SK-N-SH (cell line): ENCODE measurements at regions not wholly inside any gene's neighbourhood (a gene's known extent, or its start where the extent isn't known, plus 50 kb on each side); places are given as distances from the start of the nearest gene placed in this dataset.

Experiments
- CTCF ChIA-PET: fragments of 300-600, 350-600 bp; formaldehyde crosslinking; extraction: SDS; loops from one replicate; lab custom pipeline; 2021; lab: Yijun Ruan, JAX
- POLR2A ChIA-PET: fragments of 350-600 bp; sonication (Branson Sonifier 250); formaldehyde crosslinking; extraction: SDS; loops from one replicate; lab custom pipeline; 2020; ENCODE audit warnings: antibody characterized with exemption, inconsistent platforms; lab: Yijun Ruan, JAX
- DNase-seq: peaks from one replicate; pipeline ENCODE4 v3.0.0; 2012
- H2AFZ ChIP-seq: fragments of 200-600 bp; sonication (generic); 2 replicates; pipeline ENCODE4 v1.8.1; 2016; ENCODE audit warnings: antibody characterized with exemption, mild to moderate bottlenecking, low read depth
- H3F3A ChIP-seq: fragments of 200-600 bp; sonication (generic); replicated peaks from 2 replicates; pipeline ENCODE3; 2016; ENCODE audit warnings: antibody characterized with exemption, mild to moderate bottlenecking; ENCODE audit not compliant: insufficient read depth
- H3K27ac ChIP-seq, 2 experiments: fragments of 200-500 bp in 1 of 2; fragments of 200-600 bp in 1 of 2; sonication (Bioruptor generic) in 1 of 2; sonication (generic), shearing (Covaris generic) in 1 of 2; 2 replicates each; pipeline versions ENCODE4 v1.5.1 to v1.6.1; 2014 to 2016; ENCODE audit warnings: low read depth in 2 of 2, inconsistent platforms in 1 of 2, low read length in 1 of 2, mild to moderate bottlenecking in 1 of 2, mixed read lengths in 1 of 2
- H3K27me3 ChIP-seq: fragments of 200-600 bp; sonication (generic), shearing (Covaris generic); 2 replicates; pipeline ENCODE4 v1.6.1; 2016; ENCODE audit warnings: mixed run types; ENCODE audit not compliant: insufficient read depth
- H3K36me3 ChIP-seq, 2 experiments: fragments of 200-500 bp in 1 of 2; fragments of 200-600 bp in 1 of 2; sonication (Bioruptor generic) in 1 of 2; sonication (generic) in 1 of 2; replicated peaks in 1 of 2; 2 replicates each; pipeline versions ENCODE3 to v1.5.1; 2014 to 2016; ENCODE audit warnings: low read length in 1 of 2, mild to moderate bottlenecking in 1 of 2; ENCODE audit not compliant: insufficient read depth in 2 of 2, control insufficient read depth in 1 of 2
- H3K4me1 ChIP-seq, 2 experiments: fragments of 200-500 bp in 1 of 2; fragments of 200-600 bp in 1 of 2; sonication (Bioruptor generic) in 1 of 2; sonication (generic), shearing (Covaris generic) in 1 of 2; 2 replicates each; pipeline versions ENCODE4 v1.5.1 to v1.6.1; 2014 to 2016; ENCODE audit warnings: low read depth in 1 of 2, low read length in 1 of 2, mixed run types in 1 of 2; ENCODE audit not compliant: insufficient read depth in 2 of 2, control insufficient read depth in 1 of 2
- H3K4me2 ChIP-seq: fragments of 200-600 bp; sonication (generic), shearing (Covaris generic); 2 replicates; pipeline ENCODE4 v1.6.1; 2017; ENCODE audit warnings: mixed run types
- H3K4me3 ChIP-seq, 2 experiments: fragments of 200-500 bp in 1 of 2; fragments of 200-600 bp in 1 of 2; sonication (Bioruptor generic) in 1 of 2; sonication (generic), shearing (Covaris generic) in 1 of 2; 2 replicates each; pipeline versions ENCODE4 v1.5.1 to v1.8.1; 2014 to 2016; ENCODE audit warnings: low read depth in 2 of 2, inconsistent platforms in 1 of 2, low read length in 1 of 2, mild to moderate bottlenecking in 1 of 2, mixed read lengths in 1 of 2, moderate library complexity in 1 of 2
- H3K79me2 ChIP-seq: fragments of 200-600 bp; sonication (generic); 2 replicates; pipeline ENCODE4 v1.8.1; 2017; ENCODE audit warnings: mild to moderate bottlenecking; ENCODE audit not compliant: insufficient read depth
- H3K9ac ChIP-seq: fragments of 200-600 bp; sonication (generic); 2 replicates; pipeline ENCODE4 v1.6.1; 2017; ENCODE audit warnings: mixed run types
- H3K9me2 ChIP-seq: fragments of 200-600 bp; sonication (generic); 2 replicates; pipeline ENCODE4 v1.6.1; 2017; ENCODE audit warnings: mixed run types
- H3K9me3 ChIP-seq: fragments of 200-600 bp; sonication (generic); 2 replicates; pipeline ENCODE4 v1.6.1; 2017; ENCODE audit warnings: mixed run types, mild to moderate bottlenecking, moderate library complexity
- H4K20me1 ChIP-seq: fragments of 200-600 bp; sonication (generic); 2 replicates; pipeline ENCODE4 v1.6.1; 2017; ENCODE audit warnings: mild to moderate bottlenecking, mixed run types; ENCODE audit not compliant: insufficient read depth
- CTCF ChIP-seq: fragments of 200-600 bp; sonication (generic); IDR thresholded peaks from 2 replicates; pipeline ENCODE4 v1.6.1; 2017; ENCODE audit warnings: antibody characterized with exemption, mild to moderate bottlenecking, moderate library complexity
- ELF1 ChIP-seq: IDR thresholded peaks from 2 replicates; pipeline ENCODE4 v1.4.0; 2012
- FOXJ3 ChIP-seq: sonication (generic); formaldehyde crosslinking; IDR thresholded peaks from 2 replicates; pipeline ENCODE4 v1.5.1; 2020; ENCODE audit warnings: mild to moderate bottlenecking, missing genetic modification reagents
- GABPA ChIP-seq: IDR thresholded peaks from 2 replicates; pipeline ENCODE4 v1.4.0; 2012; ENCODE audit warnings: low read depth, mild to moderate bottlenecking
- MEF2A ChIP-seq: IDR thresholded peaks from 2 replicates; pipeline ENCODE4 v1.4.0; 2012; ENCODE audit warnings: low read depth, borderline replicate concordance
- MXI1 ChIP-seq: IDR thresholded peaks from 2 replicates; pipeline ENCODE4 v1.6.1; 2012; ENCODE audit warnings: mild to moderate bottlenecking, low read depth, low read length, improper control_type of control experiment
- NFIC ChIP-seq: IDR thresholded peaks from 2 replicates; pipeline ENCODE4 v1.4.0; 2012; ENCODE audit warnings: borderline replicate concordance
- RFX5 ChIP-seq: IDR thresholded peaks from 2 replicates; pipeline ENCODE4 v1.6.1; 2012; ENCODE audit warnings: mild to moderate bottlenecking, improper control_type of control experiment, low read length
- RXRA ChIP-seq: IDR thresholded peaks from 2 replicates; pipeline ENCODE4 v1.4.0; 2012; ENCODE audit warnings: low read depth, mild to moderate bottlenecking, borderline replicate concordance
- SIN3A ChIP-seq: IDR thresholded peaks from 2 replicates; pipeline ENCODE4 v1.6.1; 2012; ENCODE audit warnings: low read depth, mild to moderate bottlenecking, low read length, moderate library complexity, borderline replicate concordance
- WGBS: methylation state at CpG from one replicate; pipeline ENCODE4 v1.1.6; 2017; ENCODE audit warnings: low lambda C conversion rate; 5-methylcytosine and 5-hydroxymethylcytosine counted together

DNA sequence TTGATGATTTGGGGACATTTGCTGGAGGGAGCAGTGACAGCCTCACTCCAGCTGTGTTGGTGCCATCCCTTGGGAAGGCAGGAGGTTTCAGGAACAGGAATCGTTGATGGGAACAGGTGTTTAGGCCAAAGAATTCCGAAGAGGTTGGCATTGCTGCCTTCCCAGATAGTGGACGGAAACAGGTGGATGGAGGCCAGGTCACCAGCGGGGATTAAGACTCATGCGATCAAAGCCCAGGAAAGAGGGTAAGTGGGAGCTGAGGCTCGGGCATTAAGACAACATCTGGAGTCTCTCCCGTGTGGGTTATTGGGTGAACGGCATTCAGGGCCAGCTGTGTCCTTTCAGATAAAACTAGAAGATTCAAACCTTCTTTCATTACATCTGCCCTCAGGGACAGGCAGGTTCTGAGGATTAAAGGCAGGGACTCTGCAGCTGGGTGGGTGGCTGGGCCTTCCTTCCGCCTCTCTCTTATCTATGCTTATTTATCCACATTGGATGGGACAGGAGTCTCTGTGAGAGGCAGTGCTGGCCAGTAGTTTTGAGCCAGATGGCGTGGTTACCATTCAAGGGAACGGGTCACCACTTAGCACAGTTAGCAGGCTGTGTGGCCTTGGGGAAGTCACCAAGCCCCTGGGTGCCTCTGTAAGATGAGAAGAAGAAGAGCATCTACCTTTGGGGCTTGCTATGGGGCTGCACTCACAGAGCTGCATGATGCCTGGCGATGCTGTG, 67.6 kb downstream of the INSIG1 start:
- Histone ChIP-seq H3K9me3 (no peaks in the 10 kb centered on the region), H3F3A (no peaks in the 10 kb centered on the region), H3K79me2 (no peaks in the 10 kb centered on the region), H3K4me1 (peaks cover 0 to 2% of the 10 kb centered on the region in 2 experiments; a peak in 1 of 4 replicates), H4K20me1 (no peaks in the 10 kb centered on the region), H3K9me2 (no peaks in the 10 kb centered on the region), H3K4me3 (no peak overlapping the region), H3K27me3 (peaks cover 61% of the 10 kb centered on the region), H2AFZ (no peak overlapping the region), H3K9ac (no peak overlapping the region), H3K36me3 (no peaks in the 10 kb centered on the region), H3K4me2 (no peak overlapping the region), H3K27ac (no peak overlapping the region)
- POLR2A ChIA-PET = no interaction called here
- CTCF ChIA-PET = interaction anchor here (1.0 to 11.3 kb wide), 7 partner anchors 8 to 438 kb away, joined by 3 to 125 read pairs (median 4); no protein-coding TSS in a partner anchor
- no peak for TF ChIP-seq RXRA
- TF ChIP-seq NFIC = no peak
- TF ChIP-seq MEF2A = no peak
- no peak for TF ChIP-seq RFX5
- no peak for TF ChIP-seq GABPA
- TF ChIP-seq CTCF = no peak
- TF ChIP-seq ELF1 = no peak
- TF ChIP-seq MXI1 = no peak
- 48% methylated on average over 12 of the region's 12 CpGs for WGBS
- peak; percentile 59 for DNase-seq

DNA sequence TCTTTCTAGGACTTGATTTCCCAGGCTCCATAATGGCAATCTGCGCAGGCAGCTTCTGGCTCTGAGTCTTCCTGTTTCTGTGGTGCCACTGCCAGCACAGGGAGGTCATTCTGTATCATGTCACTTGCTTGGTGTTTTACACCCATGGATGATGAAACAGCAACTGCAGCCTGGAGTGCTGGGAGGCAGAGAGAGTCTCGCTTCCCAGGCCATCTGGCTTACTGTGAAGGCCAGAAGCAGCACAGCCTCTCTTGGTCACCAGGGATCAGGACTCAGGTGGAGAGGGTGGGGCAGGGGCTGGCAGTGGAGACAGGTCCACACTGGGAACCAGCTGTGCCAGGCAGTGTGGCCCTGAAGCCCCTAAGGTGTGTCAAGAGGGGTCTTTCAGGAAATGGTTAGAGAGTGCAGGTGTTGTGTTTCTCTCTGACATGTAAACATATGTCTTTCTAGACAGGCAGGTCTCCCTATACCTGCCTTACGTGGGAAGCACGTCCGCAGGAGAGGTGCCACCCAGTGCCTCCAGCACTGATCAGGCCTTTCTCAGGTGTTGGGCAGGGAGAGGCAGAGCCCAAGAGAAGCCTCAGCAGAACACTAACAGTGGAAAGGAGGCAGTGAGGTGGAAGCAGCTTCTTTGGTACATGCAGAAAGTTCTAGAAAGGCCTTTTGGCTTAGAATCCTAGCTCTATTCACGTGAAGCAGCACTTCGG, 71.4 kb downstream of the INSIG1 start:
- Histone ChIP-seq H3K79me2 (no peaks in the 10 kb centered on the region), H3K36me3 (no peaks in the 10 kb centered on the region), H3K9me2 (no peaks in the 10 kb centered on the region), H3K9me3 (no peaks in the 10 kb centered on the region), H3F3A (no peaks in the 10 kb centered on the region), H3K27me3 (peaks cover 62% of the 10 kb centered on the region), H4K20me1 (no peaks in the 10 kb centered on the region), H3K27ac (no peak overlapping the region), H3K4me3 (no peak overlapping the region), H3K4me2 (no peak overlapping the region), H3K9ac (no peak overlapping the region), H2AFZ (no peak overlapping the region), H3K4me1 (no peaks in the 10 kb centered on the region)
- POLR2A ChIA-PET = interaction anchor here (0.6 kb wide), 1 partner anchor 1052 kb away, joined by 3 read pairs; no protein-coding TSS in a partner anchor
- CTCF ChIA-PET = interaction anchor here (1.1 to 5.3 kb wide), 6 partner anchors 8 to 455 kb away, joined by 3 to 24 read pairs (median 8); no protein-coding TSS in a partner anchor
- TF ChIP-seq FOXJ3 (CRISPR knock-in tag) = no peak
- no peak for TF ChIP-seq NFIC
- TF ChIP-seq SIN3A = no peak
- WGBS = 65% methylated on average over 7 of the region's 7 CpGs
- DNase-seq = no peak
